ENCODE measurements at regions not wholly inside any gene's neighbourhood (a gene's known extent, or its start where the extent isn't known, plus 50 kb on each side); places are given as distances from the start of the nearest gene placed in this dataset.

GRCh38 chr5:176747670-176748072, 62.7 kb upstream of the UNC5A start:
- H3K27ac Mint-ChIP-seq (ENCODE audit: unreplicated experiment), result no peak overlapping the region
- no peak for DNase-seq
- peaks cover 4% of the 10 kb centered on the region for H3K36me3 Mint-ChIP-seq (ENCODE audit: unreplicated experiment)
- peaks cover 7% of the 10 kb centered on the region for H3K4me1 Mint-ChIP-seq (ENCODE audit: low read depth, unreplicated experiment)
- peaks cover 9% of the 10 kb centered on the region for H3K27me3 Mint-ChIP-seq (ENCODE audit: unreplicated experiment)
- H3K4me3 Mint-ChIP-seq (ENCODE audit: unreplicated experiment), result no peak overlapping the region
- TF ChIP-seq CTCF (IDR thresholded peaks at IDR 0.05; ENCODE audit: partially characterized antibody, unreplicated experiment), result no peak
- peaks cover 1% of the 10 kb centered on the region for H3K9me3 Mint-ChIP-seq (ENCODE audit: unreplicated experiment)

GRCh38 chr5:176748073-176748966, 62.0 kb upstream of the UNC5A start:
- Mint-ChIP-seq H3K27ac (ENCODE audit: unreplicated experiment) (no peak overlapping the region), H3K27me3 (ENCODE audit: unreplicated experiment) (peaks cover 9% of the 10 kb centered on the region), H3K4me3 (ENCODE audit: unreplicated experiment) (no peak overlapping the region), H3K4me1 (ENCODE audit: low read depth, unreplicated experiment) (peaks cover 7% of the 10 kb centered on the region), H3K9me3 (ENCODE audit: unreplicated experiment) (no peaks in the 10 kb centered on the region), H3K36me3 (ENCODE audit: unreplicated experiment) (peaks cover 4% of the 10 kb centered on the region)
- no peak for DNase-seq
- no peak for TF ChIP-seq CTCF (IDR thresholded peaks at IDR 0.05; ENCODE audit: partially characterized antibody, unreplicated experiment)

- Mint-ChIP-seq H3K27ac (ENCODE audit: unreplicated experiment) (no peak overlapping the region), H3K4me3 (ENCODE audit: unreplicated experiment) (no peak overlapping the region), H3K4me1 (ENCODE audit: low read depth, unreplicated experiment) (peaks cover 6% of the 10 kb centered on the region), H3K27me3 (ENCODE audit: unreplicated experiment) (peaks cover 6% of the 10 kb centered on the region), H3K9me3 (ENCODE audit: unreplicated experiment) (no peaks in the 10 kb centered on the region), H3K36me3 (ENCODE audit: unreplicated experiment) (peaks cover 9% of the 10 kb centered on the region)
- no peak for TF ChIP-seq CTCF (IDR thresholded peaks at IDR 0.05; ENCODE audit: partially characterized antibody, unreplicated experiment)
- no peak for DNase-seq
Measured at GRCh38 chr5:176748967-176749935, 61.1 kb upstream of the UNC5A start.

- DNase-seq, result no peak
- Mint-ChIP-seq H3K27ac (ENCODE audit: unreplicated experiment) (no peak overlapping the region), H3K27me3 (ENCODE audit: unreplicated experiment) (peaks cover 6% of the 10 kb centered on the region), H3K4me3 (ENCODE audit: unreplicated experiment) (no peak overlapping the region), H3K9me3 (ENCODE audit: unreplicated experiment) (no peaks in the 10 kb centered on the region), H3K4me1 (ENCODE audit: low read depth, unreplicated experiment) (peaks cover 6% of the 10 kb centered on the region), H3K36me3 (ENCODE audit: unreplicated experiment) (peaks cover 12% of the 10 kb centered on the region)
- no peak for TF ChIP-seq CTCF (IDR thresholded peaks at IDR 0.05; ENCODE audit: partially characterized antibody, unreplicated experiment)
Measured at GRCh38 chr5:176750144-176750543, 60.2 kb upstream of the UNC5A start.

Data from glutamatergic neuron (in vitro differentiated cells).